ENCODE measurements at regions not wholly inside any gene's neighbourhood (a gene's known extent, or its start where the extent isn't known, plus 50 kb on each side); places are given as distances from the start of the nearest gene placed in this dataset.

DNA sequence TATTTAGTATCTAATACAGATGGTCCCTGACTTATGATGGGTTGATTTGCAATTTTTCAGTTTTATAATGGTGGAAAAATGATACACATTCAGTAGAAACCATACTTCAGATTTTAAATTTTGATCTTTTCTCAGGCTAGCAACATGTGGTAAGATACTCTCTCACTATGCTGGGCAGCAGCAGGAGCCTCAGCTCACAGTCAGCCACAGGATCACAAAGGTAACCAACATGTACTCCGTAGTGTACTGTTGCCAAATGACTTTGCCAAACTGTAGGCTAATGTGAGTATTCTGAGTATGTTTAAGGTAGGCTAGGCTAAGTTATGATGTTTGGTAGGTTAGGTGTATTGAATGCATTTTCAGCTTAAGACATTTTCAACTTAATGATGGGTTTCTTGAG lies 498.6 kb upstream of the DPPA4 start:
- TF ChIP-seq CTCF (IDR thresholded peaks at IDR 0.05; ENCODE audit: control insufficient read depth, insufficient read depth, low read depth, low read length, missing control alignments): no peak
- H3K4me3 ChIP-seq (ENCODE audit: control insufficient read depth, low read depth, low read length): no peak overlapping the region
- DNase-seq (ENCODE audit: low read depth): no peak

DNA sequence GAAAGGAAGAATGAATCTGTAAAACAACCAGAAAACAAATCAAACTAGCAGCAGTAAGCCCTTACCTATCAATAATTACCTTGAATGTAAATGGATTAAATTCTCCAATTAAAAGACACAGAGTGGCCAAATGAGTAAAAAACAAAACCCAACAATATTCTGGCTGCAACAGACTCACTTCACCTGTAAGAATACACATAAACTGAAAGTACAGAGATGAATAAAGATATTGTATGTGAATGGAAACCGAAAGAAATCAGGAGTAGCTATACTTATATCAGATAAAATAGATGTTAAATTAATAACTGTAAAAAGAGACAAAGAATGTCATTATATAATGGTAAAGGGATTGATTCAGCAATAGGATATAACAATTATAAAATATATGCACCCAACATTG lies 514.5 kb upstream of the DPPA4 start:
- no peak for TF ChIP-seq CTCF (IDR thresholded peaks at IDR 0.05; ENCODE audit: control insufficient read depth, insufficient read depth, low read depth, low read length, missing control alignments)
- no peak overlapping the region for H3K4me3 ChIP-seq (ENCODE audit: control insufficient read depth, low read depth, low read length)
- no peak for DNase-seq (ENCODE audit: low read depth)

GRCh38 chr3:109852283-109852682 lies 514.9 kb upstream of the DPPA4 start:
- TF ChIP-seq CTCF (IDR thresholded peaks at IDR 0.05; ENCODE audit: control insufficient read depth, insufficient read depth, low read depth, low read length, missing control alignments): no peak
- no peak for DNase-seq (ENCODE audit: low read depth)
- no peak overlapping the region for H3K4me3 ChIP-seq (ENCODE audit: control insufficient read depth, low read depth, low read length)

DNA sequence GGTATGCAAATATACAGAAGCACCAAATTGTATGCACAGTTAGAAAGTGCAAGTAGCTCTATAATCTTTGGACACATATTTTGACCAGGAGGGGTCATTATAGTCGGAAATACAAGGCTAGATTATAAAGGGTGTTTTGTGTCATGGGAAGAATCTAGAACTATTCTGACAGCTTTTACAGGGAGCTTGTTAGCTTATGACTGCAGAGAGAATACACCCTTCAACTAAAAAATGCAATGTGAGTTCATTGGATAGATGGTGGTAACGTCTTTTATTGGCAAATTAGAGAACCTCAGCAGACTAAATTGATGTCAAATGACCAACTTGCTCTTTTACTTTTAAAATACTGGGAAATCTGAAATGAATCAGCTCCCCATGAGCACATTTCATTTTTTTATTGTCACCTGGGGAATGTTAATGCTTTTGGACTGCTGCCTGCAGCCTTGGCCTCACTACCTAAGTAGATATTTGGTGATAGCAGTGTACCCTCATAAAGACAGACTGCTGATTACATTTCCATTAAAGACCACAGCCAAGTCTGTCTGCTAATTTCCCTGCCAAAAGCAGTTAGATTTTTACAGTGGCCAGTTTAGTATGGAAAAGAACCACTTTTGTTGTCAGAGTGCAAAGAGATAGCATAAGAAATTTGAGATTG lies 515.9 kb upstream of the DPPA4 start:
- DNase-seq (ENCODE audit: low read depth): no peak
- no peak overlapping the region for H3K4me3 ChIP-seq (ENCODE audit: control insufficient read depth, low read depth, low read length)
- no peak for TF ChIP-seq CTCF (IDR thresholded peaks at IDR 0.05; ENCODE audit: control insufficient read depth, insufficient read depth, low read depth, low read length, missing control alignments)

- TF ChIP-seq CTCF (IDR thresholded peaks at IDR 0.05; ENCODE audit: control insufficient read depth, insufficient read depth, low read depth, low read length, missing control alignments): no peak
- no peak overlapping the region for H3K4me3 ChIP-seq (ENCODE audit: control insufficient read depth, low read depth, low read length)
- no peak for DNase-seq (ENCODE audit: low read depth)
Observed at GRCh38 chr3:109863701-109864100, 526.4 kb upstream of the DPPA4 start.

- H3K4me3 ChIP-seq (ENCODE audit: control insufficient read depth, low read depth, low read length): no peak overlapping the region
- no peak for TF ChIP-seq CTCF (IDR thresholded peaks at IDR 0.05; ENCODE audit: control insufficient read depth, insufficient read depth, low read depth, low read length, missing control alignments)
- no peak for DNase-seq (ENCODE audit: low read depth)
Observed at GRCh38 chr3:109864452-109864851, 527.1 kb upstream of the DPPA4 start.

GRCh38 chr3:109869586-109869985 lies 532.2 kb upstream of the DPPA4 start:
- no peak for TF ChIP-seq CTCF (IDR thresholded peaks at IDR 0.05; ENCODE audit: control insufficient read depth, insufficient read depth, low read depth, low read length, missing control alignments)
- no peak overlapping the region for H3K4me3 ChIP-seq (ENCODE audit: control insufficient read depth, low read depth, low read length)
- DNase-seq (ENCODE audit: low read depth): no peak
